CD14-positive monocyte (primary cell): ENCODE measurements at regions not wholly inside any gene's neighbourhood (a gene's known extent, or its start where the extent isn't known, plus 50 kb on each side); places are given as distances from the start of the nearest gene placed in this dataset.

Experiments
- DNase-seq, 3 donors: peaks; one replicate each; pipeline ENCODE4 v3.0.0-alpha.2; 2011 to 2022
- H2AFZ ChIP-seq: 2 replicates; pipeline ENCODE4 v1.6.0; 2012; ENCODE audit warnings: mild to moderate bottlenecking, low read depth, low read length, inconsistent platforms; ENCODE audit not compliant: insufficient read depth, poor library complexity, severe bottlenecking
- H3K27ac ChIP-seq, 2 donors: 1 replicate in 1 of 2; 2 replicates in 1 of 2; pipeline ENCODE4 v1.5.1; 2012 to 2013; ENCODE audit warnings: low read length in 2 of 2, control low read depth in 1 of 2, inconsistent platforms in 1 of 2, low read depth in 1 of 2, mild to moderate bottlenecking in 1 of 2
- H3K27me3 ChIP-seq, 2 donors: one replicate each; pipeline versions ENCODE4 v1.6.0 to v1.6.1; 2011 to 2013; ENCODE audit warnings: low read length in 2 of 2; ENCODE audit not compliant: control insufficient read depth in 2 of 2, insufficient read depth in 2 of 2
- H3K36me3 ChIP-seq, 2 donors: replicated peaks in 1 of 2; 1 replicate in 1 of 2; 2 replicates in 1 of 2; pipeline versions ENCODE4 v1.5.1 to v1.6.1; 2012 to 2013; ENCODE audit warnings: low read length in 2 of 2, control low read depth in 1 of 2, inconsistent platforms in 1 of 2, mild to moderate bottlenecking in 1 of 2; ENCODE audit not compliant: insufficient read depth in 2 of 2, control insufficient read depth in 1 of 2
- H3K4me1 ChIP-seq, 2 donors: 1 replicate in 1 of 2; 2 replicates in 1 of 2; pipeline versions ENCODE4 v1.5.1 to v1.6.1; 2012 to 2013; ENCODE audit warnings: low read length in 2 of 2, control low read depth in 1 of 2, inconsistent platforms in 1 of 2, mild to moderate bottlenecking in 1 of 2, moderate library complexity in 1 of 2; ENCODE audit not compliant: insufficient read depth in 2 of 2, control insufficient read depth in 1 of 2
- H3K4me2 ChIP-seq: replicated peaks from 2 replicates; pipeline ENCODE3; 2012; ENCODE audit warnings: low read length, moderate library complexity, mild to moderate bottlenecking; ENCODE audit not compliant: poor library complexity, severe bottlenecking; ENCODE audit errors: extremely low read depth
- H3K4me3 ChIP-seq, 3 experiments: fragments of 200-600 bp in 1 of 3; sonication (generic) in 1 of 3; replicated peaks in 1 of 3; 1 replicate in 2 of 3; 2 replicates in 1 of 3; pipeline ENCODE4 v1.5.1; 2011 to 2013; ENCODE audit warnings: low read length in 3 of 3, mild to moderate bottlenecking in 3 of 3, control low read depth in 2 of 3, low read depth in 2 of 3, inconsistent platforms in 1 of 3, moderate library complexity in 1 of 3
- H3K79me2 ChIP-seq: 2 replicates; pipeline ENCODE4 v1.6.0; 2012; ENCODE audit warnings: mild to moderate bottlenecking, control low read depth, inconsistent platforms, low read length, moderate library complexity; ENCODE audit not compliant: insufficient read depth
- H3K9ac ChIP-seq: 2 replicates; pipeline ENCODE4 v1.6.0; 2017; ENCODE audit warnings: low read length, mild to moderate bottlenecking; ENCODE audit not compliant: insufficient read depth, poor library complexity, severe bottlenecking
- H3K9me3 ChIP-seq, 2 donors: replicated peaks in 1 of 2; 1 replicate in 1 of 2; 2 replicates in 1 of 2; pipeline versions ENCODE4 v1.5.1 to v1.6.1; 2012 to 2013; ENCODE audit warnings: low read length in 2 of 2, control low read depth in 1 of 2; ENCODE audit not compliant: control insufficient read depth in 1 of 2, insufficient read depth in 1 of 2
- H4K20me1 ChIP-seq: 2 replicates; pipeline ENCODE4 v1.6.0; 2012; ENCODE audit warnings: mild to moderate bottlenecking, low read length, control low read depth, moderate library complexity; ENCODE audit not compliant: insufficient read depth
- H3K27ac Mint-ChIP-seq, 7 donors: one replicate each; pipeline ENCODE4 v1.8.0; 2020; ENCODE audit warnings: mild to moderate bottlenecking in 7 of 7, mixed read lengths in 7 of 7, moderate library complexity in 6 of 7, inconsistent platforms in 2 of 7
- H3K27me3 Mint-ChIP-seq, 3 donors: one replicate each; pipeline ENCODE4 v1.8.0; 2021 to 2022; ENCODE audit warnings: low read depth in 3 of 3, mild to moderate bottlenecking in 3 of 3, mixed read lengths in 3 of 3, moderate library complexity in 3 of 3, inconsistent platforms in 1 of 3
- H3K36me3 Mint-ChIP-seq, 2 donors: one replicate each; pipeline ENCODE4 v1.8.0; 2020; ENCODE audit warnings: mixed read lengths in 2 of 2, inconsistent platforms in 1 of 2, mild to moderate bottlenecking in 1 of 2
- H3K4me1 Mint-ChIP-seq: one replicate; pipeline ENCODE4 v1.8.0; 2020; ENCODE audit warnings: mild to moderate bottlenecking, mixed read lengths
- H3K4me3 Mint-ChIP-seq, 2 donors: one replicate each; pipeline ENCODE4 v1.8.0; 2020; ENCODE audit warnings: mild to moderate bottlenecking in 2 of 2, mixed read lengths in 2 of 2, moderate library complexity in 1 of 2
- H3K9me3 Mint-ChIP-seq, 7 donors: one replicate each; pipeline ENCODE4 v1.8.0; 2020 to 2022; ENCODE audit warnings: mixed read lengths in 7 of 7, mild to moderate bottlenecking in 6 of 7, moderate library complexity in 6 of 7, inconsistent platforms in 2 of 7
- CTCF ChIP-seq: fragments of 200-600 bp; IDR thresholded peaks from one replicate; pipeline ENCODE4 v1.8.0; 2022; ENCODE audit warnings: antibody characterized with exemption, mild to moderate bottlenecking
- WGBS: methylation state at CpG from one replicate; pipeline ENCODE4 v1.1.5; 2013; ENCODE audit warnings: missing lambda C conversion rate; ENCODE audit not compliant: insufficient coverage; 5-methylcytosine and 5-hydroxymethylcytosine counted together
- intact Hi-C, 2 donors: fragments of 100-400 bp; cut with micrococcal nuclease; formaldehyde crosslinking; loops; one replicate each; pipeline versions ENCODE4 v1.15.0 to v1.15.1; 2023

DNA sequence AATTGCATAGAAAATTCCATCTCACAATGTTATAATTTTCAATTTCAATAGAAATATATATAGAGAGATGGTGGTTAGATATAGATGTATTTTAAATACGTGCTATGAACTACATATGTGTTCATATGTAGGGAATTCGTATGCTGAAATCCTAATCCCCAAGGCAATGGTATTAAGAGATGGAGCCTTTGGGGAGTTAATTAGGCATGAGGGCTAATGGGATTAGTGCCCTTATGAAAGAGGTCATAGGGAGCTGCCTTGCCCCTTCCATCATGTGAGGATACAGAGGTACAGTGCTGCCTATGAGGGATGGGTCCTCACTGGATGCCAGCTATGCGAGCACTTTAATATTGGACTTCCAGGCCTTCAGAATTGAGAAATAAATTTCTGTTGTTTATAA is 79.6 kb upstream of the CCDC54 start:
- Mint-ChIP-seq H3K4me1 (no peaks in the 10 kb centered on the region), H3K36me3 (no peaks in the 10 kb centered on the region), H3K9me3 (peaks cover 0 to 6% (median 2%) of the 10 kb centered on the region in 7 donors), H3K27ac (no peak overlapping the region), H3K4me3 (no peak overlapping the region), H3K27me3 (no peaks in the 10 kb centered on the region)
- WGBS = 88% methylated on average over 1 of the region's 3 CpGs
- no peaks in the 10 kb centered on the region for H3K27me3 ChIP-seq
- DNase-seq = no peak
- H4K20me1 ChIP-seq = no peaks in the 10 kb centered on the region
- H3K9me3 ChIP-seq = no peaks in the 10 kb centered on the region
- intact Hi-C loops = no loop called here
- no peak overlapping the region for H3K9ac ChIP-seq
- H3K79me2 ChIP-seq = no peaks in the 10 kb centered on the region
- no peak overlapping the region for H3K4me3 ChIP-seq
- no peak overlapping the region for H2AFZ ChIP-seq
- no peak overlapping the region for H3K27ac ChIP-seq
- H3K36me3 ChIP-seq = no peaks in the 10 kb centered on the region
- no peak overlapping the region for H3K4me2 ChIP-seq
- TF ChIP-seq CTCF = no peak
- H3K4me1 ChIP-seq = no peaks in the 10 kb centered on the region

GRCh38 chr3:107307205-107307604 is 70.0 kb upstream of the CCDC54 start:
- Histone ChIP-seq H3K9me3 (no peaks in the 10 kb centered on the region), H3K27me3 (no peaks in the 10 kb centered on the region), H4K20me1 (no peaks in the 10 kb centered on the region), H3K9ac (no peak overlapping the region), H3K4me2 (no peak overlapping the region), H3K4me3 (no peak overlapping the region), H2AFZ (no peak overlapping the region), H3K27ac (no peak overlapping the region), H3K79me2 (no peaks in the 10 kb centered on the region), H3K36me3 (no peaks in the 10 kb centered on the region), H3K4me1 (no peaks in the 10 kb centered on the region)
- H3K36me3 Mint-ChIP-seq = no peaks in the 10 kb centered on the region
- H3K27ac Mint-ChIP-seq = no peak overlapping the region
- peaks cover 0 to 6% (median 2%) of the 10 kb centered on the region in 7 donors for H3K9me3 Mint-ChIP-seq
- no peak for DNase-seq
- no peak for TF ChIP-seq CTCF
- no peaks in the 10 kb centered on the region for H3K27me3 Mint-ChIP-seq
- H3K4me3 Mint-ChIP-seq = no peak overlapping the region
- no CpG with 5 or more reads among the region's 2 CpGs for WGBS
- H3K4me1 Mint-ChIP-seq = no peaks in the 10 kb centered on the region
- intact Hi-C loops = no loop called here
